K562 (cell line): ENCODE measurements at regions not wholly inside any gene's neighbourhood (a gene's known extent, or its start where the extent isn't known, plus 50 kb on each side); places are given as distances from the start of the nearest gene placed in this dataset.
A peak's percentile ranks its signal among the peaks of the same experiment; 100 is the strongest.

ENCODE experiments used
- ATAC-seq: fragments of 200-7000 bp; cut with Tn5 transposase; 3 replicates; pipeline ENCODE4 v1.9.1; 2020; ENCODE audit warnings: moderate library complexity
- BruUV-seq: library from RNA; stranded (reverse); fragments of 400-500 nt; replicated peaks from 2 replicates; lab custom pipeline; 2021; lab: Mats Ljungman, UMichigan
- CTCF ChIA-PET: fragments of 300-600 bp; formaldehyde crosslinking; extraction: SDS; loops from one replicate; lab custom pipeline; 2021; ENCODE audit warnings: low intra/inter-chr PET ratio; lab: Yijun Ruan, JAX
- POLR2A ChIA-PET: fragments of 300-600, 350-650 bp; sonication (Branson Sonifier 250); formaldehyde crosslinking; extraction: SDS; loops from one replicate; lab custom pipeline; 2021; ENCODE audit warnings: antibody characterized with exemption, inconsistent platforms; lab: Yijun Ruan, JAX
- DNase-seq, 4 experiments: peaks; one replicate each; pipeline versions ENCODE4 v3.0.0 to v3.0.0-alpha.2; 2011 to 2018; ENCODE audit warnings: low spot score in 3 of 4, mixed read lengths in 3 of 4; ENCODE audit errors: extremely low read depth in 1 of 4
- FAIRE-seq: peaks from 2 replicates; lab custom pipeline; 2011; peaks lifted over from hg19 to GRCh38; lab: Jason Lieb, UNC
- H2AFZ ChIP-seq: 2 replicates; pipeline ENCODE4 v1.6.0; 2011; ENCODE audit warnings: low read depth, low read length, control low read depth, inconsistent platforms
- H3K27ac ChIP-seq: fragments of 200-600 bp; 3 replicates; pipeline ENCODE4 v1.8.0; 2011; ENCODE audit warnings: low read depth, mild to moderate bottlenecking, control low read depth, inconsistent platforms, low read length, moderate library complexity, mixed read lengths; ENCODE audit errors: extremely low read depth
- H3K27me3 ChIP-seq, 2 experiments: fragments of 300-600 bp in 1 of 2; 2 replicates in 1 of 2; 3 replicates in 1 of 2; pipeline versions ENCODE4 v1.6.0 to v1.8.0; 2011; ENCODE audit warnings: inconsistent platforms in 2 of 2, low read length in 2 of 2, mild to moderate bottlenecking in 1 of 2, mixed read lengths in 1 of 2, moderate library complexity in 1 of 2; ENCODE audit not compliant: control insufficient read depth in 2 of 2, insufficient read depth in 2 of 2
- H3K36me3 ChIP-seq: fragments of 300-600 bp; 3 replicates; pipeline ENCODE4 v1.8.0; 2011; ENCODE audit warnings: mild to moderate bottlenecking, low read length, inconsistent platforms; ENCODE audit not compliant: control insufficient read depth, insufficient read depth
- H3K4me1 ChIP-seq, 2 experiments: fragments of 200-600 bp in 1 of 2; replicated peaks in 1 of 2; 2 replicates in 1 of 2; 3 replicates in 1 of 2; pipeline versions ENCODE4 v1.5.1 to v1.8.0; 2011; ENCODE audit warnings: inconsistent platforms in 2 of 2, low read length in 2 of 2, mild to moderate bottlenecking in 1 of 2, mixed read lengths in 1 of 2, moderate library complexity in 1 of 2; ENCODE audit not compliant: control insufficient read depth in 2 of 2, insufficient read depth in 2 of 2
- H3K4me2 ChIP-seq: 2 replicates; pipeline ENCODE4 v1.6.1; 2011; ENCODE audit warnings: low read length, control low read depth, inconsistent platforms, mixed read lengths; ENCODE audit not compliant: insufficient read depth
- H3K4me3 ChIP-seq: fragments of 200-600 bp; sonication (generic), shearing (Covaris generic); 2 replicates; pipeline ENCODE4 v1.5.1; 2016; ENCODE audit warnings: control low read depth, inconsistent platforms
- H3K79me2 ChIP-seq: fragments of 200-600 bp; 3 replicates; pipeline ENCODE4 v1.8.0; 2011; ENCODE audit warnings: low read length, inconsistent platforms; ENCODE audit not compliant: control insufficient read depth, insufficient read depth
- H3K9ac ChIP-seq, 2 experiments: 2 replicates each; pipeline versions ENCODE4 v1.6.0 to v1.6.1; 2011; ENCODE audit warnings: low read depth in 2 of 2, low read length in 2 of 2, control low read depth in 1 of 2, inconsistent platforms in 1 of 2, mild to moderate bottlenecking in 1 of 2, mixed read lengths in 1 of 2; ENCODE audit not compliant: insufficient read depth in 1 of 2
- H3K9me1 ChIP-seq: one replicate; pipeline ENCODE4 v1.6.0; 2011; ENCODE audit warnings: inconsistent platforms, mild to moderate bottlenecking, low read length, moderate library complexity; ENCODE audit not compliant: control insufficient read depth, insufficient read depth
- H3K9me3 ChIP-seq: replicated peaks from 2 replicates; pipeline ENCODE4 v1.5.1; 2011; ENCODE audit warnings: low read depth, low read length, inconsistent platforms; ENCODE audit not compliant: control insufficient read depth, insufficient read depth
- H4K20me1 ChIP-seq: replicated peaks from 2 replicates; pipeline ENCODE4 v1.6.1; 2011; ENCODE audit warnings: low read length, inconsistent platforms, mixed read lengths; ENCODE audit not compliant: control insufficient read depth, insufficient read depth
- GABPA ChIP-seq: fragments of 200-800 bp; sonication (Bioruptor generic); conservative IDR thresholded peaks from 2 replicates; pipeline ENCODE4 v1.6.1; 2016; ENCODE audit warnings: low read depth, missing genetic modification characterization, missing compliant biosample characterization
- GMEB1 ChIP-seq: fragments of 250-450 bp; sonication (Bioruptor Pico); IDR thresholded peaks from 2 replicates; pipeline ENCODE4 v1.4.0; 2020; ENCODE audit warnings: mild to moderate bottlenecking
- MYNN ChIP-seq, 2 experiments: sonication (generic); formaldehyde crosslinking in 1 of 2; IDR thresholded peaks; 2 replicates each; pipeline versions ENCODE4 v1.5.0 to v1.6.1; 2016 to 2020; ENCODE audit warnings: antibody characterized with exemption in 1 of 2, missing genetic modification reagents in 1 of 2
- PHTF2 ChIP-seq: fragments of 250-450 bp; sonication (Bioruptor Pico); IDR thresholded peaks from 2 replicates; pipeline ENCODE4 v1.5.0; 2021; ENCODE audit warnings: mild to moderate bottlenecking
- TBL1XR1 ChIP-seq, 2 experiments: IDR thresholded peaks; 2 replicates each; pipeline ENCODE4 v1.6.1; 2012; ENCODE audit warnings: improper control_type of control experiment in 2 of 2, low read length in 2 of 2, mild to moderate bottlenecking in 1 of 2
- TRIM28 ChIP-seq: fragments of 450-650 bp; IDR thresholded peaks from 2 replicates; pipeline ENCODE4 v1.6.1; 2017
- ZMIZ1 ChIP-seq, 2 experiments: fragments of 150-350 bp in 1 of 2; IDR thresholded peaks; 2 replicates each; pipeline ENCODE4 v1.6.1; 2012 to 2016; ENCODE audit warnings: low read depth in 2 of 2, low read length in 2 of 2, mild to moderate bottlenecking in 1 of 2, moderate library complexity in 1 of 2
- ZNF699 ChIP-seq: fragments of 250-450 bp; sonication (Bioruptor Pico); IDR thresholded peaks from 2 replicates; pipeline ENCODE4 v1.8.0; 2021; ENCODE audit warnings: mild to moderate bottlenecking, moderate library complexity; ENCODE audit not compliant: insufficient replicate concordance
- WGBS: fragments of 100-300 bp; shearing (Covaris generic); methylation state at CpG from one replicate; pipeline ENCODE4 v1.1.6; 2016; ENCODE audit warnings: low coverage, mixed read lengths; ENCODE audit not compliant: insufficient coverage; ENCODE audit errors: missing lambda C conversion rate; 5-methylcytosine and 5-hydroxymethylcytosine counted together
- in situ Hi-C: fragments of 300-500 bp; cut with MboI; formaldehyde crosslinking; loops from 4 replicates; pipeline ENCODE4 v1.15.0; 2018; ENCODE audit warnings: inconsistent platforms, mixed read lengths
- intact Hi-C: fragments of 100-400 bp; cut with micrococcal nuclease; formaldehyde crosslinking; loops from 2 replicates; pipeline ENCODE4 v1.14.2; 2022

GRCh38 chr6:6407071-6407741 is 86.7 kb upstream of the F13A1 start:
- Histone ChIP-seq H3K27ac (no peak overlapping the region), H2AFZ (no peak overlapping the region), H3K4me3 (no peak overlapping the region), H3K36me3 (no peaks in the 10 kb centered on the region), H3K9me1 (no peaks in the 10 kb centered on the region), H3K79me2 (no peaks in the 10 kb centered on the region), H3K4me1 (no peaks in the 10 kb centered on the region), H3K9ac (no peak overlapping the region), H3K4me2 (no peak overlapping the region), H4K20me1 (no peaks in the 10 kb centered on the region), H3K27me3 (peaks cover 0 to under 1% of the 10 kb centered on the region in 2 experiments; a peak in 1 of 5 replicates), H3K9me3 (no peaks in the 10 kb centered on the region)
- ATAC-seq, result no peak
- ChIA-PET CTCF (no interaction called here), POLR2A (no interaction called here)
- no peak for TF ChIP-seq TBL1XR1 (IDR thresholded peaks at IDR 0.05; ENCODE audit: low read length in 2 of 2)
- no peak for TF ChIP-seq ZMIZ1 (IDR thresholded peaks at IDR 0.05; ENCODE audit: low read depth in 2 of 2, low read length in 2 of 2)
- no peak for TF ChIP-seq TRIM28
- TF ChIP-seq GMEB1 (CRISPR knock-in tag), result no peak
- no peak for TF ChIP-seq MYNN (IDR thresholded peaks at IDR 0.05)
- no peak for TF ChIP-seq MYNN (CRISPR knock-in tag; IDR thresholded peaks at IDR 0.05)
- no peak for TF ChIP-seq PHTF2
- peak; percentile 65 for TF ChIP-seq GABPA (tag)
- TF ChIP-seq ZNF699, result no peak
- in situ Hi-C loops, result no loop called here
- no peak for DNase-seq
- intact Hi-C loops, result no loop called here
- WGBS, result 0% methylated on average over 4 of the region's 4 CpGs
- no peak for FAIRE-seq
- no TSS peak for BruUV-seq
